Lower lobe of right lung (tissue), 2 donors: ENCODE measurements at regions not wholly inside any gene's neighbourhood (a gene's known extent, or its start where the extent isn't known, plus 50 kb on each side); places are given as distances from the start of the nearest gene placed in this dataset.

Experiments
- ATAC-seq, 2 donors: fragments of 200-7000 bp; cut with Tn5 transposase; one replicate each; pipeline ENCODE4 v1.9.1; 2020 to 2022; ENCODE audit warnings: mild to moderate bottlenecking in 2 of 2, moderate library complexity in 2 of 2
- DNase-seq: peaks from one replicate; pipeline ENCODE4 v3.0.0-alpha.2; 2020
- H3K27ac ChIP-seq: fragments of 200-600 bp; one replicate; pipeline ENCODE4 v1.8.0; 2022
- H3K27me3 ChIP-seq: fragments of 200-600 bp; one replicate; pipeline ENCODE4 v1.8.0; 2022; ENCODE audit warnings: low read depth
- H3K36me3 ChIP-seq: fragments of 200-600 bp; one replicate; pipeline ENCODE4 v1.8.0; 2022; ENCODE audit warnings: mild to moderate bottlenecking
- H3K4me1 ChIP-seq: fragments of 200-600 bp; one replicate; pipeline ENCODE4 v1.8.0; 2022
- H3K4me3 ChIP-seq: fragments of 200-600 bp; one replicate; pipeline ENCODE4 v1.8.0; 2022; ENCODE audit warnings: mild to moderate bottlenecking
- H3K9me3 ChIP-seq: fragments of 200-600 bp; one replicate; pipeline ENCODE4 v1.8.0; 2022
- intact Hi-C: fragments of 100-400 bp; cut with DNase I; formaldehyde crosslinking; loops from one replicate; pipeline ENCODE4 v1.11.0; 2022
- TF ChIP-seq, protein P1 (sequence below): fragments of 200-600 bp; IDR thresholded peaks from one replicate; pipeline ENCODE4 v1.8.0; 2022; ENCODE audit warnings: antibody characterized with exemption, mild to moderate bottlenecking
- donor health status: DM: no; HTN: yes; CAD: no; lungs with severe emphysema.

DNA sequence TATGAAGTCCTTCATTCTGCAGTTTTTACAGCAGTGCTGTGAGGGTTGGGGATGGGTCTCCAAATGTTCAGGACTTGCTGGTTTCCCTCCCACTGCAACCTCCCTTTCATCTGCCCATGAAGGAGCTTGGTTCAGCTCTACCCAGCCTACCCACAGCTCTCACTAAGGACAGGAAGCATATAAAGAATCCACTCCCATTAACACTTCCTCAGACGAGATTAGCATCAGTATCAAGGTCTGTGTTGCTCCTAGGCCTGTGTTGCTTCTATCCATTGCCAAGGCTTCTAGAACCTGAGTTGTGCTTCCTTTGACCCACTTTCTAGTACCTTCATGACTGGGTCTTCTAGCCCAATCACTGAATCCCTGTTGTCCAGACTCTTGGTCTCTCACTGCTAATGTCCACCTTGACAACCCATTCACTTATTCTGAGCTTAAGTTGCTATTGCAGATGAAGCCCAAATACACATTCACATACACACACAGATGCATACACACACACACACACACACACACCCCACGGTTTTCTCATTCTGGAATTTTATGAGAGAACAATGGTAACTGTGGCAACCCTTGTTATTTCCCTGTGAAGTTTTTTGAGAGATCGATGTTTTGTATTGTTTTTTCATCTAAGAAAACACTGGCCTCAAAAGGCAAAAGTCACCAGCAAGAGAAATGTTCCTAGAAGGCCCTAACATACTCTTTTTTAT lies 248.1 kb downstream of the MTERF1 start:
- Histone ChIP-seq H3K9me3 (no peaks in the 10 kb centered on the region), H3K4me1 (no peaks in the 10 kb centered on the region), H3K27me3 (no peaks in the 10 kb centered on the region), H3K36me3 (no peaks in the 10 kb centered on the region), H3K27ac (no peak overlapping the region), H3K4me3 (no peak overlapping the region)
- intact Hi-C loops, result no loop called here
- DNase-seq, result no peak
- TF ChIP-seq, protein P1, sequence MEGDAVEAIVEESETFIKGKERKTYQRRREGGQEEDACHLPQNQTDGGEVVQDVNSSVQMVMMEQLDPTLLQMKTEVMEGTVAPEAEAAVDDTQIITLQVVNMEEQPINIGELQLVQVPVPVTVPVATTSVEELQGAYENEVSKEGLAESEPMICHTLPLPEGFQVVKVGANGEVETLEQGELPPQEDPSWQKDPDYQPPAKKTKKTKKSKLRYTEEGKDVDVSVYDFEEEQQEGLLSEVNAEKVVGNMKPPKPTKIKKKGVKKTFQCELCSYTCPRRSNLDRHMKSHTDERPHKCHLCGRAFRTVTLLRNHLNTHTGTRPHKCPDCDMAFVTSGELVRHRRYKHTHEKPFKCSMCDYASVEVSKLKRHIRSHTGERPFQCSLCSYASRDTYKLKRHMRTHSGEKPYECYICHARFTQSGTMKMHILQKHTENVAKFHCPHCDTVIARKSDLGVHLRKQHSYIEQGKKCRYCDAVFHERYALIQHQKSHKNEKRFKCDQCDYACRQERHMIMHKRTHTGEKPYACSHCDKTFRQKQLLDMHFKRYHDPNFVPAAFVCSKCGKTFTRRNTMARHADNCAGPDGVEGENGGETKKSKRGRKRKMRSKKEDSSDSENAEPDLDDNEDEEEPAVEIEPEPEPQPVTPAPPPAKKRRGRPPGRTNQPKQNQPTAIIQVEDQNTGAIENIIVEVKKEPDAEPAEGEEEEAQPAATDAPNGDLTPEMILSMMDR, result no peak
- ATAC-seq, result no peak

DNA sequence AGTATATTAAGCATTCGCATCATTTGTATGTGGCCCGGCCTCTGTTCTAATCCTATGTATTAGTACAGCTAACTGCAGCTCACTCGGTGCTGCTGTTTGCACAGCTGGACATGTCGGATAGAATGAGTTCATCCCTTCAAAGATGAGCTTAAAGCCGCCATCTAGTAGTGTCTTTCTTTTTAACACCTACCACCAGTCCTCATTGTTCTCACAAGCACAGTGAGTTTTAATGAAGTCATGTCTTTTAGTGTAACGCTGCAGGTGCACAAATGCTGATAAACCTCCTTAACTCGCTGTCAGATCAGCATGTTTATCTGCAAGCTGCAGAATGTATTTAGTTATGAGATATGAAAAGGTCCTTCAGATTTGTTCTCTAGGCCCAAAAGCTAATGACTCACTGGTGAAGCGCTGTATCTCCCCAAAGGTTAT lies 247.5 kb downstream of the MTERF1 start:
- Histone ChIP-seq H3K4me1 (no peaks in the 10 kb centered on the region), H3K36me3 (no peaks in the 10 kb centered on the region), H3K4me3 (no peak overlapping the region), H3K9me3 (no peaks in the 10 kb centered on the region), H3K27me3 (no peaks in the 10 kb centered on the region), H3K27ac (no peak overlapping the region)
- TF ChIP-seq, protein P1, result no peak
- intact Hi-C loops, result no loop called here
- ATAC-seq (no peak), DNase-seq (no peak)

DNA sequence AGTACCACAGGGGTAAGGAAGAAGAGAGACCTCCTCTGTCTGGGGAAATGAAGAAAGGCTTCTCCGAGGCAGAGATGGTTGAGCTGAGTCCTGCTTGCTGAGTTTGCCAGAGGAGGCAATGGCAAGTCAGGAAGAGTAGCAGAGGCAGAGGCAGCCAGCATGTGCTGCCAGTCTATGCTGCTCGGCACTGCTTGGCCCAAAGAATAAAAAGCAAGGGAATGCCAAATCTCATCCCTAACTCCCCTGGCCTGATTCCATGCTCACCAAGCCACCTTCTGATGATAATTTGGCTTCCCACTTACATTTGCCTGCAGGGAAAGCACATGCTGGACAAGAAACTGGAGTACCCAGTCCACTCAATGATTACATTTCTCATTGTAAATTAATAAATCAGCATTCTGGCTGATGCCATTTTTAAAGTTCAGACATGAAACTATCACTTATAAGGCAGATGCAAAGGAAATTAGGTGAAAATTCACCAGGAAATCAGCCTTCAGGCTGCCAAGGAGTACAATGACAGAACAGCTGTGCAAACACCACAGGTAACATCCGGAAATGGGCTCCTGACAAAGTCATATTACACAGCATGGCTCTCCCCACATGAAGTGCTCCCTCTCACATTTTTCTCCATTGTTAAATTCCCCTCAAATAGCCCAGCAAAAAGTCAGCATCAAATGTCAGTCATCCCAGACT lies 245.9 kb downstream of the MTERF1 start:
- no peaks in the 10 kb centered on the region for H3K36me3 ChIP-seq
- intact Hi-C loops, result no loop called here
- no peaks in the 10 kb centered on the region for H3K27me3 ChIP-seq
- H3K9me3 ChIP-seq, result no peaks in the 10 kb centered on the region
- H3K27ac ChIP-seq, result no peak overlapping the region
- ATAC-seq, result no peak
- H3K4me1 ChIP-seq, result no peaks in the 10 kb centered on the region
- TF ChIP-seq, protein P1, result no peak
- H3K4me3 ChIP-seq, result no peak overlapping the region
- DNase-seq, result no peak

DNA sequence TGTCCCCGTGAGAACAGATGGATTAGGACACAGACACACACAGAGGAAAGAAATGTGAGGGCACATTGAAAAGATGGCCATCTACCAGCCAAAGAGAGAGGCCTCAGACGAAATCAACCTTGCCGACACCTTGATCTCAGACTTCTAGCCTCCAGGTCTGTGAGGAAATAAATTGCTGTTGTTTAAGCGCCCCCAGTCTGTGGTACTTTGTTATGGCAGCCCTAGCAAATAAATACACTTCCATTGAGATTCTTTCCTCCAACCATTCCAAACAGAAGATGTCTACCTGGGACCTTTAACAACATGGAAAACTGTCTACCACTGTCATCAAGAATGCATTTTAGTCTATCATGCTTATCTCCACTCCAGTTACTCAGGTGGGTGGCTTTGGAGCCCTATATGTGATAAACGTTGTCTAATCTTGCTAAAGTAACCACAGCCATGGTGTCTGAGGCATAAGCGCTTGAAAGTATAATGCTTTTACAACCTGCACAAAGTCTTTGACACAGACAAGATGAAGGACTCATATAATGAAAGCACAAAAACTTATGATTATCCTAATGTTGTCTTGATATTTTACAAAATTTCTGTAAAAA lies 244.3 kb downstream of the MTERF1 start:
- no peak overlapping the region for H3K27ac ChIP-seq
- no peak for DNase-seq
- peak; percentile 44 to 45 for ATAC-seq
- no peaks in the 10 kb centered on the region for H3K27me3 ChIP-seq
- TF ChIP-seq, protein P1, result peak; percentile 54
- no peaks in the 10 kb centered on the region for H3K4me1 ChIP-seq
- H3K9me3 ChIP-seq, result no peaks in the 10 kb centered on the region
- intact Hi-C loops, result no loop called here
- H3K36me3 ChIP-seq, result no peaks in the 10 kb centered on the region
- no peak overlapping the region for H3K4me3 ChIP-seq

DNA sequence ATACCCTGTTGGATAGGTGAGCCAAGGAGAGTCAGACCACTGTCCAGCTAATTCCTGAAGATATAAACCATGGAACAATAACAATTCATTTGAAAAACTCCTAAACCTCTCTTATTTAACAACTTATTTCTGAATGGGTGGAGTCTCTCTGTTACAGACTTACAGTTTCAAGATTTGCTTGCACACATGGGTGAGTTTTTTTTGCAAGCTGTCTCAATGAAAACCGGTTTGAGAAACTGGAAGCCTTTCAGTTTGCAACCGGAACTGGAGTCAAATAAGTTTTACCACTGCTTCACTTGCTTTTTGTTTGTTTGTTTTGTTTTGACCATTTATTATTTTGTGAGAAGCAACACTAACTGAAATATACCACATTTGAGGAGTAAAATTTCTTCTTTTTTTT lies 243.8 kb downstream of the MTERF1 start:
- Histone ChIP-seq H3K9me3 (no peaks in the 10 kb centered on the region), H3K36me3 (no peaks in the 10 kb centered on the region), H3K4me3 (no peak overlapping the region), H3K27ac (no peak overlapping the region), H3K4me1 (no peaks in the 10 kb centered on the region), H3K27me3 (no peaks in the 10 kb centered on the region)
- ATAC-seq (no peak), DNase-seq (no peak)
- TF ChIP-seq, protein P1, result no peak
- intact Hi-C loops, result no loop called here
